Trophoblast cell (in vitro differentiated cells and primary cell): ENCODE measurements at regions not wholly inside any gene's neighbourhood (a gene's known extent, or its start where the extent isn't known, plus 50 kb on each side); places are given as distances from the start of the nearest gene placed in this dataset.
"Not testable (repeated sequence)": the region's sequence is repeated elsewhere in the genome, so short reads cannot be mapped to it uniquely, and the experiment has no call there.

Experiments used
- DNase-seq, 2 donors: peaks; one replicate each; pipeline ENCODE4 v3.0.0-alpha.2; 2016
- H2AFZ ChIP-seq: 2 replicates; pipeline ENCODE4 v1.6.1; 2013; ENCODE audit warnings: low read length, moderate library complexity, mild to moderate bottlenecking; ENCODE audit not compliant: insufficient read depth, poor library complexity
- H2AK5ac ChIP-seq: 2 replicates; pipeline ENCODE4 v1.6.1; 2013; ENCODE audit warnings: mild to moderate bottlenecking, low read length
- H2BK120ac ChIP-seq: 2 replicates; pipeline ENCODE4 v1.6.1; 2013; ENCODE audit warnings: low read length, mild to moderate bottlenecking, moderate library complexity; ENCODE audit not compliant: insufficient read depth, poor library complexity
- H2BK12ac ChIP-seq: 2 replicates; pipeline ENCODE4 v1.6.1; 2013; ENCODE audit warnings: mild to moderate bottlenecking, low read length, moderate library complexity
- H2BK5ac ChIP-seq: 2 replicates; pipeline ENCODE4 v1.6.1; 2013; ENCODE audit warnings: low read length, low read depth, moderate library complexity, mild to moderate bottlenecking; ENCODE audit not compliant: poor library complexity
- H3K14ac ChIP-seq: 2 replicates; pipeline ENCODE4 v1.6.1; 2013; ENCODE audit warnings: mild to moderate bottlenecking, low read length
- H3K18ac ChIP-seq: 2 replicates; pipeline ENCODE4 v1.6.1; 2013; ENCODE audit warnings: mild to moderate bottlenecking, low read length
- H3K23ac ChIP-seq: 2 replicates; pipeline ENCODE4 v1.6.1; 2013; ENCODE audit warnings: low read length
- H3K27ac ChIP-seq: 2 replicates; pipeline ENCODE4 v1.5.1; 2013; ENCODE audit warnings: low read depth, mild to moderate bottlenecking, inconsistent platforms, low read length, moderate library complexity
- H3K27me3 ChIP-seq: 2 replicates; pipeline ENCODE4 v1.6.1; 2013; ENCODE audit warnings: inconsistent platforms, mild to moderate bottlenecking, low read length, moderate library complexity; ENCODE audit not compliant: insufficient read depth
- H3K36me3 ChIP-seq, 2 experiments: 1 replicate in 1 of 2; 2 replicates in 1 of 2; pipeline ENCODE4 v1.6.1; 2013; ENCODE audit warnings: low read length in 2 of 2, mild to moderate bottlenecking in 2 of 2, moderate library complexity in 1 of 2; ENCODE audit not compliant: insufficient read depth in 2 of 2, control insufficient read depth in 1 of 2
- H3K4ac ChIP-seq: 2 replicates; pipeline ENCODE4 v1.6.1; 2013; ENCODE audit warnings: low read depth, mild to moderate bottlenecking, low read length, moderate library complexity
- H3K4me1 ChIP-seq, 2 experiments: 1 replicate in 1 of 2; 2 replicates in 1 of 2; pipeline ENCODE4 v1.6.1; 2013; ENCODE audit warnings: low read length in 2 of 2, mild to moderate bottlenecking in 2 of 2, moderate library complexity in 1 of 2; ENCODE audit not compliant: insufficient read depth in 2 of 2, control insufficient read depth in 1 of 2
- H3K4me2 ChIP-seq: 2 replicates; pipeline ENCODE4 v1.6.1; 2013; ENCODE audit warnings: inconsistent platforms, mild to moderate bottlenecking, low read length, moderate library complexity
- H3K4me3 ChIP-seq: 2 replicates; pipeline ENCODE4 v1.5.1; 2013; ENCODE audit warnings: mild to moderate bottlenecking, low read depth, low read length, inconsistent platforms
- H3K79me1 ChIP-seq: one replicate; pipeline ENCODE4 v1.6.1; 2013; ENCODE audit warnings: low read length
- H3K79me2 ChIP-seq: 2 replicates; pipeline ENCODE4 v1.6.1; 2013; ENCODE audit warnings: low read length, mild to moderate bottlenecking; ENCODE audit not compliant: control insufficient read depth, insufficient read depth, poor library complexity
- H3K9ac ChIP-seq: 2 replicates; pipeline ENCODE4 v1.6.1; 2013; ENCODE audit warnings: mild to moderate bottlenecking, low read length
- H3K9me3 ChIP-seq: 2 replicates; pipeline ENCODE4 v1.6.1; 2013; ENCODE audit warnings: low read depth, mild to moderate bottlenecking, control low read depth, inconsistent platforms, low read length; ENCODE audit not compliant: insufficient read depth
- H4K12ac ChIP-seq: 2 replicates; pipeline ENCODE4 v1.6.1; 2013; ENCODE audit warnings: low read depth, mild to moderate bottlenecking, low read length, moderate library complexity
- H4K8ac ChIP-seq: 2 replicates; pipeline ENCODE4 v1.6.1; 2013; ENCODE audit warnings: low read depth, mild to moderate bottlenecking, low read length, moderate library complexity
- H4K91ac ChIP-seq: one replicate; pipeline ENCODE4 v1.6.1; 2013; ENCODE audit warnings: low read depth, mild to moderate bottlenecking, low read length, moderate library complexity
- WGBS: extraction: QIAGEN DNeasy Blood & Tissue Kit; methylation state at CpG from one replicate; pipeline ENCODE4 v1.1.7; 2013; ENCODE audit warnings: missing lambda C conversion rate; ENCODE audit not compliant: insufficient read length, insufficient coverage; ENCODE audit errors: extremely low coverage; 5-methylcytosine and 5-hydroxymethylcytosine counted together

DNA sequence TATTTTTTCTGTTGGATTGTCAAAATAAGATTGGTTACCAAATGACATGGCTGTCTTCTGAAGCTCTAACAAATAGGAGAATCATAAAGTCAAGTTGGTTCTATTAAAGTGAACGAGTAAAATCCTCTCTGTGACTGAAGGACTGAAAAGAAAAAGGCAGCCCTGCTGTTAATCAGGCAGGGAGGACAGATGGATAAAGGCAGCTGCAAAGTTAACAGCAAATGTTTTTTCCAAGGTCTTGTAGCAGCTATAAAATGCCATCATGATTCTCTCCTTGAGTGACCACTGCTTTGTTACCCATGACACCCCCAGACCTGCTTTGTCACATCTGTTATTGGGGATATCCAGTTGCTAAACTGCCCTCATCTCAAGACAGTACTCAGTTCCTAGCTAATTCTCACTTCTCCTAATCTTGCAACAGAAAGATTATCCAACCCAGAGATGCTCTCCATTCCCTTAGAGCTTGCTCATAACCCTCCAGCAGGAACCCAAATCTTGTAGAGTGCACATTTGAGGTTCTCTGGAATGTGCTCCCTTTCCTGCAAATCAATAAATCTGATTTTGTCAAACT, 89.7 kb upstream of the PARP8 start:
- H3K36me3 ChIP-seq = no peaks in the 10 kb centered on the region
- no peak overlapping the region for H3K23ac ChIP-seq
- no peak overlapping the region for H2BK5ac ChIP-seq
- no peaks in the 10 kb centered on the region for H3K27me3 ChIP-seq
- H3K4me3 ChIP-seq = no peak overlapping the region
- no peak overlapping the region for H3K9ac ChIP-seq
- no peaks in the 10 kb centered on the region for H3K79me2 ChIP-seq
- H3K4ac ChIP-seq = no peak overlapping the region
- WGBS = no CpG with 5 or more reads among the region's 1 CpG
- H4K91ac ChIP-seq = no peak overlapping the region
- no peaks in the 10 kb centered on the region for H3K79me1 ChIP-seq
- no peak overlapping the region for H4K12ac ChIP-seq
- no peak for DNase-seq
- H3K14ac ChIP-seq = no peak overlapping the region
- no peak overlapping the region for H2BK120ac ChIP-seq
- H3K9me3 ChIP-seq = no peaks in the 10 kb centered on the region
- no peaks in the 10 kb centered on the region for H3K4me1 ChIP-seq
- H2BK12ac ChIP-seq = no peak overlapping the region
- H3K27ac ChIP-seq = no peak overlapping the region
- no peak overlapping the region for H4K8ac ChIP-seq
- no peak overlapping the region for H2AK5ac ChIP-seq
- no peak overlapping the region for H3K18ac ChIP-seq
- H2AFZ ChIP-seq = no peak overlapping the region
- no peak overlapping the region for H3K4me2 ChIP-seq

DNA sequence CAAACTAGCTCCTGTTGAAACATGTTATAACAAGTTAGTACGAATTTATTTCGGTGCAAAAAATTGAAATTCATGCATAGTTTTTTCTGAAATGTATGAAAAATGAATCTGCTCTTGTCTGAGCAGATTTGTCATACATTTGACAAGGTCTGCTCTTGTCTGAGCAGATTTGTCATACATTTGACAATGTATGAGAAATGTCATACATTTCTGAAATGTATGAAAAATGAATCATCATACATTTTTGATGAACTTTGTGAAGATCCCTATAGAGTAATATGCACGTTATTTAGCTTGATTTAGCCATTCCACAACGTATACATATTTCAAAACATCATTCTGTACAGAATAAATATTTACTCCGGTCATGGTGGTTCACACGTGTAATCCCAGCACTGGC, 85.9 kb upstream of the PARP8 start:
- Histone ChIP-seq H3K23ac (no peak overlapping the region), H2AFZ (no peak overlapping the region), H3K27me3 (no peaks in the 10 kb centered on the region), H4K12ac (no peak overlapping the region), H4K91ac (peak overlapping the region; percentile 11), H2AK5ac (no peak overlapping the region), H3K18ac (no peak overlapping the region), H3K4me1 (peaks cover 0 to 2% of the 10 kb centered on the region in 2 experiments), H3K9me3 (no peaks in the 10 kb centered on the region), H2BK120ac (no peak overlapping the region), H3K14ac (no peak overlapping the region), H3K4me3 (no peak overlapping the region), H2BK5ac (no peak overlapping the region), H3K79me1 (peaks cover 3% of the 10 kb centered on the region), H3K4me2 (no peak overlapping the region), H4K8ac (no peak overlapping the region), H3K27ac (no peak overlapping the region), H3K36me3 (no peaks in the 10 kb centered on the region), H3K79me2 (no peaks in the 10 kb centered on the region), H3K9ac (no peak overlapping the region), H3K4ac (no peak overlapping the region), H2BK12ac (no peak overlapping the region)
- DNase-seq = peak in 1 of 2 donors; percentile 15
- no CpG with 5 or more reads among the region's 6 CpGs for WGBS

DNA sequence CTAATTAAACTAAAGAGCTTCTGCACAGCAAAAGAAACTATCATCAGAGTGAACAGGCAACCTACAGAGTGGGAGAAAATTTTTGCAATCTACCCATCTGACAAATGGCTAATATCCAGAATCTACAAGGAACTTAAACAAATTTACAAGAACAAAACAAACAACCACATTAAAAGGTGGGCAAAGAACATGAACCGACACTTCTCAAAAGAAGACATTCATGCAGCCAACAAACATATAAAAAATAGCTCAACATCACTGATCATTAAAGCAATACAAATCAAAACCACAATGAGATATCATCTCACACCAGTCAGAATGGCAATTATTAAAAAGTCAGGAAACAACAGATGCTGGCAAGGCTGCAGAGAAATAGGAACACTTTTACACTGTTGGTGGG, 84.6 kb upstream of the PARP8 start:
- H3K27me3 ChIP-seq, H3K9ac ChIP-seq, H3K4me3 ChIP-seq, H3K18ac ChIP-seq, H3K23ac ChIP-seq, H4K8ac ChIP-seq, H2AFZ ChIP-seq, H2AK5ac ChIP-seq, H4K91ac ChIP-seq, H3K79me1 ChIP-seq, H3K14ac ChIP-seq, H2BK12ac ChIP-seq, H3K79me2 ChIP-seq, H3K4me2 ChIP-seq, H4K12ac ChIP-seq, H2BK120ac ChIP-seq, DNase-seq, H3K4me1 ChIP-seq, H3K9me3 ChIP-seq, H3K4ac ChIP-seq, H3K27ac ChIP-seq, H2BK5ac ChIP-seq, H3K36me3 ChIP-seq: not testable (repeated sequence)
- no CpG with 5 or more reads among the region's 1 CpG for WGBS

DNA sequence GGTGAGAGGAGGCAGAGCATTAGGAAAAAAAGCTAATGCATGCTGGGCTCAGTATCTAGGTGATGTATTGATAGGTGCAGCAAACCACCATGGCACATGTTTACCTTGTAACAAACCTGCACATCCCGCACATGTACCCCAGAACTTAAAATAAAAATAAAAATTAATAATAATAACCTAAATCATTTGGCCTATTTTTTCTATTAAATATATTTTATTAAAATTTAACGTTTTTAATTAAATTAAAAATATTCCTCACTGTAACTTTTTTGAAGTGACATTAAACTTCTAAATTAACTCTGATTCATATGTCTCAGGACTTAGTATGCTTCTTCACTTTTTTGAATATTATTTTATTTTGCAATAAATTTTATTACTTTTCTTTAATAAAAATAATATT, 83.7 kb upstream of the PARP8 start:
- Histone ChIP-seq H3K27me3 (no peaks in the 10 kb centered on the region), H4K8ac (no peak overlapping the region), H2BK120ac (no peak overlapping the region), H3K79me2 (no peaks in the 10 kb centered on the region), H3K4me3 (no peak overlapping the region), H2AFZ (no peak overlapping the region), H3K14ac (no peak overlapping the region), H3K9ac (no peak overlapping the region), H3K23ac (no peak overlapping the region), H3K36me3 (no peaks in the 10 kb centered on the region), H2AK5ac (no peak overlapping the region), H3K4ac (no peak overlapping the region), H4K91ac (no peak overlapping the region), H2BK5ac (no peak overlapping the region), H3K27ac (no peak overlapping the region), H2BK12ac (no peak overlapping the region), H4K12ac (no peak overlapping the region), H3K4me1 (peaks cover 0 to 2% of the 10 kb centered on the region in 2 experiments), H3K18ac (no peak overlapping the region), H3K9me3 (no peaks in the 10 kb centered on the region), H3K4me2 (no peak overlapping the region), H3K79me1 (peaks cover 3% of the 10 kb centered on the region)
- no peak for DNase-seq
- no CpG with 5 or more reads among the region's 2 CpGs for WGBS
